D721Med (cell line): ENCODE measurements at regions not wholly inside any gene's neighbourhood (a gene's known extent, or its start where the extent isn't known, plus 50 kb on each side); places are given as distances from the start of the nearest gene placed in this dataset.

Experiments used
- DNase-seq: peaks from one replicate; pipeline ENCODE4 v3.0.0; 2011; ENCODE audit warnings: low spot score; ENCODE audit not compliant: insufficient read length
- FAIRE-seq: peaks from 2 replicates; lab custom pipeline; 2011; peaks lifted over from hg19 to GRCh38; lab: Jason Lieb, UNC
- CTCF ChIP-seq: IDR thresholded peaks from 2 replicates; pipeline ENCODE4 v1.5.1; 2012; ENCODE audit warnings: mild to moderate bottlenecking, control low read depth; ENCODE audit not compliant: insufficient read depth; ENCODE audit errors: missing control alignments

DNA sequence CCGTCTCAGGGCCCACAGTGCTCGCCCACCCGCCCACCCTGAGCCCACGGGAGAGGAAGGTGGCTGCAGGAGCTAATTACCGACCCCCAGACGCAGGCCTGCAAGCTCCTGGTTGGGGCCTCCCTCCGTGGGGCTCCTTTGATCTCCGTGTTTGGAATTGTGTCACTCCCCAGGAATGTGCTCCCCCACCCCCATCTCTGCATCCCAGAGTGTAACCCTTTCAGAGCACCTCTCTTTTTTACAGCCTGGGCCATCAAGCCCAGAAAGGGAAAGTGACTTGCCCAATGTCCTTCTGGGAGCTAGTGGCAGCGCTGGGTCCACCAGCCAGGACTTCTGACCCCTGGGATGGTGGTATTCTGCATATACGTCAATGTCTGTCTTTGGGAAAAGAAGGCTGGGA, 335.1 kb downstream of the CYRIA start:
- DNase-seq (no peak), FAIRE-seq (no peak)
- TF ChIP-seq CTCF, result no peak

DNA sequence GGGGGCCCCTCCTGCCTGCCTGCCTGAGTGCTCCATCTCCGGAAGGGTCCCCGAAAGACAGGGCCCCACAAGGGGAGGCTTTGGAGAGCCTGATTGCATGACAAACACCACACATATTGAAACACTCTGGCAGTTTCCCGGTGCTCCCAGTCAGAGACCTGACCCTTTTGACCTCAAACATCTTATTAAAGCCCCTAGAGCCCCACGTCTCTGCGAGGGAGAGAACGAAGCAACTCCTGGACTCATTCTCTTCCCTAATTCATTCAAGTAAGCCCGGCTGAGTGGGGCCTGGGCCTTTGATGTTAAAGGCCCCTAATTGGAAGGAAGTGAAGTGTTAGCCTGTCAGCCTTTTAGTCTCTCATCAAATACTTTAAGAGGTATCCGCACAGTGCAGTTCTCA, 335.6 kb downstream of the CYRIA start:
- no peak for DNase-seq
- FAIRE-seq, result no peak
- TF ChIP-seq CTCF, result no peak

GRCh38 chr2:16329421-16329820, 336.2 kb downstream of the CYRIA start:
- FAIRE-seq (no peak), DNase-seq (no peak)
- no peak for TF ChIP-seq CTCF

GRCh38 chr2:16328521-16329190, 337.0 kb downstream of the CYRIA start:
- no peak for DNase-seq
- no peak for TF ChIP-seq CTCF
- FAIRE-seq, result no peak

- FAIRE-seq (no peak), DNase-seq (no peak)
- TF ChIP-seq CTCF, result no peak
These were observed 338.3 kb downstream of the CYRIA start for GRCh38 chr2:16327326-16327725.

- DNase-seq (no peak), FAIRE-seq (no peak)
- no peak for TF ChIP-seq CTCF
These were observed 338.8 kb downstream of the CYRIA start for GRCh38 chr2:16326711-16327300.

DNA sequence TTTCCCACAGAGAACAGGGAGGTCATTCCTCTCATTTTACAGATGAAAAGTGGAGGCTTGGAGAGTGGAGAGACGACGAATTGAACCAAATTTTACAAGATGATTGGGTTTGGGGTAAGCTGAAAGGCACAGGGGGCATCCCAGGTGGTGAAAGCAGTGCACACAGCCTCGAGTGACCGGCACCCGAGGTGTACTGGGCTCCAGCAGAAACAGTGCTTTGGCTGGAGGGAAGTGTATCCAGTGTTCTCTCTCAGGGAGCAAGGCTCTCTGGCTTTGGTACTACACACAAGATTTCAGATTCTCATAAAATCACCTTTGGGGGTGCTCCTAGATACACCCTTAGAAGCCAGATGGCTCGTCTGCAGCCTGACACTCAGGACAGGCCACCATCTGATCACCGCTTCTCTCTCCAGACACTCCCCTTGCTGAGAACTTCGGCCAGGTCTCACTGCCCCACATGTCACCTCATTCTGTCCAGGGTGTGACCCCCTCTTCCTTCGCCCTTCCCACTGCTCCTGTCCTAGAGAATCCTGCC, 339.6 kb downstream of the CYRIA start:
- no peak for TF ChIP-seq CTCF
- no peak for DNase-seq
- no peak for FAIRE-seq
